GM06990 (cell line): ENCODE measurements at regions not wholly inside any gene's neighbourhood (a gene's known extent, or its start where the extent isn't known, plus 50 kb on each side); places are given as distances from the start of the nearest gene placed in this dataset.

ENCODE experiments used
- DNase-seq: peaks from one replicate; pipeline ENCODE4 v3.0.0-alpha.2; 2011; ENCODE audit not compliant: insufficient read length; ENCODE audit errors: extremely low read depth
- H3K27me3 ChIP-seq: replicated peaks from 2 replicates; pipeline ENCODE4 v1.6.0; 2011; ENCODE audit warnings: low read length; ENCODE audit not compliant: control insufficient read depth, insufficient read depth
- H3K36me3 ChIP-seq: 2 replicates; pipeline ENCODE4 v1.5.1; 2011; ENCODE audit warnings: low read length; ENCODE audit not compliant: control insufficient read depth, insufficient read depth
- H3K4me3 ChIP-seq: replicated peaks from 2 replicates; pipeline ENCODE4 v1.5.1; 2011; ENCODE audit warnings: low read depth, mild to moderate bottlenecking, control low read depth, low read length
- TF ChIP-seq, protein P1 (sequence below): IDR thresholded peaks from 2 replicates; pipeline ENCODE4 v1.5.1; 2011; ENCODE audit warnings: low read length, control low read depth, mild to moderate bottlenecking, inconsistent platforms; ENCODE audit not compliant: insufficient read depth, poor library complexity, severe bottlenecking

DNA sequence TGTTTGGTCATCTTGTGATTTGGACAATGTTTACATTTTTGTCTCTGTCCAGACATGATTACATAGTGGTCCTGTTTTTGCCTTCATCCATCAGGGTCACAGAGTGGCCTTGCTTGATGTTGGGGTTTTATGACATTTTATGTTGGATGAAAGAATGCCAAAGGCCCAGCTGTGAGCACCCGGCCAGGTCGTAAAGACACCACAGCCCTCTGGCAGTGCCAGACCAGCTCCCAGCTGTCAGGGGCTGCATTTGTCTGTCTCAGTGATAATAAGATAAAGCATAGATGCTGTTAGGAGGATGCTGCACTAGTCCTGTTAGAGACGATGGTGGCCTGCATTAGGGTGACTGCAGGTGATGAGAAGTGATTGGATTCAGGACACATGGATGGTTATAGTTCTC is 117.5 kb downstream of the FAM174B start:
- no peak overlapping the region for H3K4me3 ChIP-seq
- no peak for DNase-seq
- H3K36me3 ChIP-seq: no peaks in the 10 kb centered on the region
- no peaks in the 10 kb centered on the region for H3K27me3 ChIP-seq
- TF ChIP-seq, protein P1, sequence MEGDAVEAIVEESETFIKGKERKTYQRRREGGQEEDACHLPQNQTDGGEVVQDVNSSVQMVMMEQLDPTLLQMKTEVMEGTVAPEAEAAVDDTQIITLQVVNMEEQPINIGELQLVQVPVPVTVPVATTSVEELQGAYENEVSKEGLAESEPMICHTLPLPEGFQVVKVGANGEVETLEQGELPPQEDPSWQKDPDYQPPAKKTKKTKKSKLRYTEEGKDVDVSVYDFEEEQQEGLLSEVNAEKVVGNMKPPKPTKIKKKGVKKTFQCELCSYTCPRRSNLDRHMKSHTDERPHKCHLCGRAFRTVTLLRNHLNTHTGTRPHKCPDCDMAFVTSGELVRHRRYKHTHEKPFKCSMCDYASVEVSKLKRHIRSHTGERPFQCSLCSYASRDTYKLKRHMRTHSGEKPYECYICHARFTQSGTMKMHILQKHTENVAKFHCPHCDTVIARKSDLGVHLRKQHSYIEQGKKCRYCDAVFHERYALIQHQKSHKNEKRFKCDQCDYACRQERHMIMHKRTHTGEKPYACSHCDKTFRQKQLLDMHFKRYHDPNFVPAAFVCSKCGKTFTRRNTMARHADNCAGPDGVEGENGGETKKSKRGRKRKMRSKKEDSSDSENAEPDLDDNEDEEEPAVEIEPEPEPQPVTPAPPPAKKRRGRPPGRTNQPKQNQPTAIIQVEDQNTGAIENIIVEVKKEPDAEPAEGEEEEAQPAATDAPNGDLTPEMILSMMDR: no peak

DNA sequence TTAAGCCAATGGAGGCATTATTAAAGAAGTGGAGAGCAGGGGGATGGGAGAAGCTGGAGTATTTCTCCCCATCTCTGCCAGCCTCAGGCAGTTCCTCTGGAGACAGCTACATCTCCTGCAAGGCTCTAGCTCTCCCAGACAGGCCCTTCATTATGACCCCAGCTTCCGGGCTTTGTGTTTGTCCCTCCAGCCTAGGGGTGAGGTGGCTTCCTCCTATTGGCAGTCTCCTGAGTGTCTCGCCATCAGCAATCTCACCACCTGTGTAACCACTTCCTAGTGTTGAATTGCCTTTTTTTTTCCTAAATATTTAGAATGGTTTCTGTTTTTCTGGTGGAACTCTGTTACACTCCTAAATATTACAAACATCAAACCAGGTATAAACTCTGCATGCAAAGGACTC is 122.3 kb downstream of the FAM174B start:
- TF ChIP-seq, protein P1: no peak
- no peaks in the 10 kb centered on the region for H3K36me3 ChIP-seq
- no peaks in the 10 kb centered on the region; the same call in 1 of the 2 replicates for H3K27me3 ChIP-seq
- no peak overlapping the region for H3K4me3 ChIP-seq
- DNase-seq: no peak

DNA sequence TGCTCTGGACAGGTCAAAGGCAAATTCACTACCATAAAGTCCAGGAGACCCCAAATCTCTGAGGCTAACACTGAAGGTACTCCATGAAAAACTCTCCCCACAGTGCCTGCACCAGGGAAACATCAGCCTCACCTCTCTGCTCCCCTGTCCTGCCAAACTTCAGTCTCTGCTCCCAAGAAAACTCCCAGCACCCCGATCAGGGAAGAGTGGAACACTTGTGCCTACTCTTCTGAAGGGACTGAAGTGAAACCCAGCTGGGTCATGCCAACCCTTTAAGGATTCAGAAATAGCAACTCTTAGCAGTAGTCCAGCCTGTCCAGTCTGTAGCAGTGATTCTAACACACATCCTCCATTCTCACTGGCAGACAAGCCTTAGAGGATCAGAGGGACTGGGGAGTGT is 124.2 kb downstream of the FAM174B start:
- no peaks in the 10 kb centered on the region for H3K36me3 ChIP-seq
- no peak overlapping the region for H3K4me3 ChIP-seq
- no peak for DNase-seq
- TF ChIP-seq, protein P1: no peak
- no peaks in the 10 kb centered on the region; the same call in 1 of the 2 replicates for H3K27me3 ChIP-seq

DNA sequence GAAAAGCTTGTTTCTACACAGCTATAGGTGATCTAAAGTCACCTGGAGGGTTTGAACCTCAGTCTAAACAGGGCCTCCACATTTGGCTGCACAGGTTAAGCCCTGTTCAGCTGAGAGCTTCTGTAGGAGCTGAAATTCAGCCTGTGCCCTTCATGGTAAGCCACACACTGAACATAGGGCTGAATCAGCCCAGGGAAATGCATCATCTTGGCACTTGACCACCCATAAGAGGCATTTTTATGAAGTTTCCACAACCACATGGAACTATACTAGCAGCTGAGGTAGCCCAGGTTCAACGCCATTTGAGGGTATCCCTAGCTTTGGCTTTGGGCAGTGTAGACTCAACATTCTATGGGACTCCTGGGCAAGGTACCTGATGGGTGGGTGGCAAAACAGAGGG is 126.8 kb downstream of the FAM174B start:
- Histone ChIP-seq H3K36me3 (no peaks in the 10 kb centered on the region), H3K27me3 (no peaks in the 10 kb centered on the region; the same call in 1 of the 2 replicates), H3K4me3 (no peak overlapping the region)
- no peak for DNase-seq
- TF ChIP-seq, protein P1: no peak

DNA sequence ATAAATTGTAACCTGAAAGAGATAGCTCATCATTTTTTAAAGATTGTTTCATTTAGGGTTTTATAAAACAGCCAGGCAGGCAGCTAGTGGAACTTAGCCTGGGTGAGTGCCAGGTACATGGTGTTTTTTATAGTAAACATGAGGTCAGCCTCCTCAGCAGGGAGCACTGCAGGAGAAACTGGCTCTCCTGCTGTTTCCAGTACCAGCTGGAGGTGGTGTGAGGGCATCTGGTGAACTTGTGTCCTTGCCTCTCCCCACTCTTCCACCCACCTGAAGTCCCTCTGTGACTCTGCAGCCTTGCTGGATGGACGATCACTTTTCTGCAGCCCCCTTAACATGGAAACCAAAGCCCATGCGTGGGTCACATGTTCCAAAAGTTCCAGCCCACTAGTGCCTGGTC is 128.4 kb downstream of the FAM174B start:
- H3K36me3 ChIP-seq: no peaks in the 10 kb centered on the region
- TF ChIP-seq, protein P1: no peak

DNA sequence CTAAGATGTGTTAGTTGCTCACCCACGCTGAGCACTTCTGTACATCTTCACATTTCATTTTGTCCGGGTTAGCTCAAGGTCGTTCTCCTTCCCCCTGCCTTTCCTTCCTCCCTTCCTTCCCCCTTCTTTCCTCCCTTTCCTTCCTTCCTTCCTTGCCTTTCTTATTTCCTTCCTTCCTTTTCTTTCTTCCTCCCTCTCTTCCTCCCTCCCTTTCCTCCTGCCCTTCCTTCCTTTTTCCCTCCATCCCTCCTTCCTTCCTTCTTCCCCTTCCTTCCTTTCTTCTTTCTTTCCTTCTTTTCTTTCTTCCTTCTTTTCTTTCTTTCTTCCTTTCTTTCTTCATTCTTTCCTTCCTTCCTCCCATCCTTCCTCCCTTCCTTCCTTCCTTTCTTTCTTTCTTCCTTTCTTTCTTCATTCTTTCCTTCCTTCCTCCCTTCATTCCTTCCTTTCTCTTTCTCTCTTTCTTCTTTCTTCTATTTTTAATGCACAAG is 129.8 kb downstream of the FAM174B start:
- no peaks in the 10 kb centered on the region for H3K36me3 ChIP-seq
- TF ChIP-seq, protein P1: no peak
- no peaks in the 10 kb centered on the region for H3K27me3 ChIP-seq
- H3K4me3 ChIP-seq: no peak overlapping the region
- DNase-seq: no peak

More for the DNA sequence above, 128.4 kb downstream of the FAM174B start:
- no peak overlapping the region for H3K4me3 ChIP-seq
- H3K27me3 ChIP-seq: no peaks in the 10 kb centered on the region; the same call in 1 of the 2 replicates
- DNase-seq: no peak
